GM23338 (cell line): ENCODE measurements at regions not wholly inside any gene's neighbourhood (a gene's known extent, or its start where the extent isn't known, plus 50 kb on each side); places are given as distances from the start of the nearest gene placed in this dataset.

Source experiments
- ATAC-seq: fragments of 200-7000 bp; cut with Tn5 transposase; 3 replicates; pipeline ENCODE4 v1.9.1; 2020
- DNase-seq: peaks from one replicate; pipeline ENCODE4 v3.0.0-alpha.2; 2015; ENCODE audit warnings: low spot score
- H2AFZ ChIP-seq: fragments of 200-600 bp; sonication (generic); 2 replicates; pipeline ENCODE4 v1.8.0; 2016; ENCODE audit warnings: antibody characterized with exemption, mild to moderate bottlenecking, moderate library complexity
- H3F3A ChIP-seq: fragments of 200-600 bp; sonication (generic); replicated peaks from 2 replicates; pipeline ENCODE4 v1.8.0; 2017; ENCODE audit warnings: antibody characterized with exemption, mixed run types, low read depth
- H3K27ac ChIP-seq: fragments of 200-600 bp; sonication (generic); 2 replicates; pipeline ENCODE4 v1.6.1; 2016; ENCODE audit warnings: low read depth
- H3K27me3 ChIP-seq: fragments of 200-600 bp; sonication (generic); 2 replicates; pipeline ENCODE4 v1.8.0; 2016; ENCODE audit warnings: mild to moderate bottlenecking, mixed run types, moderate library complexity; ENCODE audit not compliant: insufficient read depth
- H3K36me3 ChIP-seq: fragments of 200-600 bp; sonication (generic); 2 replicates; pipeline ENCODE4 v1.8.0; 2016; ENCODE audit warnings: mild to moderate bottlenecking; ENCODE audit not compliant: insufficient read depth
- H3K4me1 ChIP-seq: fragments of 200-600 bp; sonication (generic); 2 replicates; pipeline ENCODE4 v1.8.0; 2016; ENCODE audit warnings: mild to moderate bottlenecking, moderate library complexity; ENCODE audit not compliant: insufficient read depth
- H3K4me2 ChIP-seq: fragments of 200-600 bp; sonication (generic); 2 replicates; pipeline ENCODE4 v1.7.1; 2017; ENCODE audit warnings: mixed run types
- H3K4me3 ChIP-seq: fragments of 200-600 bp; sonication (generic); 2 replicates; pipeline ENCODE4 v1.6.1; 2016; ENCODE audit warnings: mixed run types
- H3K79me2 ChIP-seq: fragments of 200-600 bp; sonication (generic); replicated peaks from 2 replicates; pipeline ENCODE4 v1.8.0; 2017; ENCODE audit warnings: mild to moderate bottlenecking; ENCODE audit not compliant: insufficient read depth
- H3K9me2 ChIP-seq: fragments of 200-600 bp; sonication (generic); 2 replicates; pipeline ENCODE4 v1.8.0; 2017; ENCODE audit not compliant: insufficient read depth
- H4K20me1 ChIP-seq: fragments of 200-600 bp; sonication (generic); replicated peaks from 2 replicates; pipeline ENCODE4 v1.8.0; 2017; ENCODE audit warnings: mild to moderate bottlenecking; ENCODE audit not compliant: insufficient read depth
- H3K27ac Mint-ChIP-seq: 2 replicates; pipeline ENCODE4 v1.8.0; 2020; ENCODE audit warnings: inconsistent platforms, mild to moderate bottlenecking, moderate library complexity, mixed read lengths
- H3K27me3 Mint-ChIP-seq: 3 replicates; pipeline ENCODE4 v1.8.0; 2022; ENCODE audit warnings: low read depth, mild to moderate bottlenecking, moderate library complexity, mixed read lengths, inconsistent platforms; ENCODE audit not compliant: insufficient read depth, poor library complexity
- H3K36me3 Mint-ChIP-seq: 3 replicates; pipeline ENCODE4 v1.8.0; 2021; ENCODE audit warnings: low read depth, mild to moderate bottlenecking, inconsistent platforms, moderate library complexity, mixed read lengths
- H3K4me1 Mint-ChIP-seq: 3 replicates; pipeline ENCODE4 v1.8.0; 2020; ENCODE audit warnings: mild to moderate bottlenecking, inconsistent platforms, mixed read lengths
- H3K4me3 Mint-ChIP-seq: 3 replicates; pipeline ENCODE4 v1.8.0; 2021; ENCODE audit warnings: moderate library complexity, mild to moderate bottlenecking, inconsistent platforms, mixed read lengths
- H3K9me3 Mint-ChIP-seq: 3 replicates; pipeline ENCODE4 v1.8.0; 2020; ENCODE audit warnings: moderate library complexity, mild to moderate bottlenecking, inconsistent platforms, mixed read lengths
- CREB1 ChIP-seq: fragments of 250-450 bp; sonication (Bioruptor Pico); IDR thresholded peaks from 2 replicates; pipeline ENCODE4 v1.5.0; 2020; ENCODE audit warnings: low read depth, mild to moderate bottlenecking, moderate library complexity
- CTCF ChIP-seq, 2 experiments: fragments of 200-600 bp in 1 of 2; sonication (generic) in 1 of 2; conservative IDR thresholded peaks; 2 replicates each; pipeline versions ENCODE4 v1.5.1 to v1.6.1; 2016 to 2017; ENCODE audit warnings: antibody characterized with exemption in 2 of 2, low read depth in 2 of 2, mild to moderate bottlenecking in 2 of 2, moderate library complexity in 1 of 2
- ETS1 ChIP-seq: IDR thresholded peaks from 2 replicates; pipeline ENCODE4 v1.6.1; 2016; ENCODE audit warnings: antibody characterized with exemption
- EZH2 ChIP-seq: fragments of 200-600 bp; sonication (generic); IDR thresholded peaks from one replicate; pipeline ENCODE4 v1.8.0; 2017; ENCODE audit warnings: antibody characterized with exemption, mild to moderate bottlenecking, low read depth; ENCODE audit not compliant: unreplicated experiment
- EZH2phosphoT487 ChIP-seq: fragments of 200-600 bp; sonication (generic); IDR thresholded peaks from one replicate; pipeline ENCODE4 v1.8.1; 2018; ENCODE audit warnings: antibody characterized with exemption; ENCODE audit not compliant: unreplicated experiment
- JUNB ChIP-seq: IDR thresholded peaks from one replicate; pipeline ENCODE4 v1.6.1; 2016; ENCODE audit warnings: antibody characterized with exemption; ENCODE audit not compliant: unreplicated experiment
- NANOG ChIP-seq: IDR thresholded peaks from 2 replicates; pipeline ENCODE4 v1.6.1; 2016; ENCODE audit warnings: antibody characterized with exemption, borderline replicate concordance
- POLR2AphosphoS5 ChIP-seq: IDR thresholded peaks from 2 replicates; pipeline ENCODE4 v1.6.1; 2016; ENCODE audit warnings: antibody characterized with exemption, low read depth
- REST ChIP-seq: IDR thresholded peaks from one replicate; pipeline ENCODE4 v1.6.1; 2018; ENCODE audit warnings: antibody characterized with exemption; ENCODE audit not compliant: unreplicated experiment
- STAT1 ChIP-seq: IDR thresholded peaks from one replicate; pipeline ENCODE4 v1.6.1; 2016; ENCODE audit warnings: antibody characterized with exemption; ENCODE audit not compliant: unreplicated experiment
- ZNF114 ChIP-seq: fragments of 250-450 bp; sonication (Bioruptor Pico); IDR thresholded peaks from 2 replicates; pipeline ENCODE4 v1.5.0; 2020; ENCODE audit warnings: mild to moderate bottlenecking, moderate library complexity
- ZNF331 ChIP-seq: fragments of 250-450 bp; sonication (Bioruptor Pico); IDR thresholded peaks from 2 replicates; pipeline ENCODE4 v1.5.0; 2020; ENCODE audit warnings: low read depth, mild to moderate bottlenecking, moderate library complexity
- ZNF462 ChIP-seq: fragments of 250-450 bp; sonication (Bioruptor Pico); IDR thresholded peaks from 2 replicates; pipeline ENCODE4 v1.5.0; 2020; ENCODE audit warnings: mild to moderate bottlenecking, moderate library complexity

GRCh38 chrX:96389281-96390047 is 295.2 kb upstream of the DIAPH2 start:
- H3K9me2 ChIP-seq = no peaks in the 10 kb centered on the region
- Mint-ChIP-seq H3K36me3 (no peaks in the 10 kb centered on the region), H3K9me3 (no peaks in the 10 kb centered on the region), H3K4me3 (no peak overlapping the region), H3K27me3 (peaks cover 3% of the 10 kb centered on the region), H3K4me1 (no peaks in the 10 kb centered on the region), H3K27ac (no peak overlapping the region)
- ATAC-seq (no peak), DNase-seq (no peak)
- H3K4me1 ChIP-seq = no peaks in the 10 kb centered on the region
- no peaks in the 10 kb centered on the region for H3F3A ChIP-seq
- no peaks in the 10 kb centered on the region for H3K79me2 ChIP-seq
- TF ChIP-seq JUNB = no peak
- TF ChIP-seq EZH2 = no peak
- no peak for TF ChIP-seq CTCF (conservative IDR thresholded peaks at IDR 0.05; ENCODE audit: low read depth in 2 of 2)
- no peak for TF ChIP-seq REST
- TF ChIP-seq ZNF114 (CRISPR knock-in tag) = no peak
- no peak for TF ChIP-seq STAT1
- no peak for TF ChIP-seq ETS1
- TF ChIP-seq CREB1 = no peak
- no peak for TF ChIP-seq POLR2AphosphoS5
- no peak for TF ChIP-seq ZNF462 (CRISPR knock-in tag)
- TF ChIP-seq ZNF331 = no peak
- TF ChIP-seq EZH2phosphoT487 = no peak
- TF ChIP-seq NANOG = no peak
- no peak overlapping the region for H3K4me3 ChIP-seq
- no peak overlapping the region for H3K4me2 ChIP-seq
- H4K20me1 ChIP-seq = no peaks in the 10 kb centered on the region
- H3K27ac ChIP-seq = no peak overlapping the region
- no peaks in the 10 kb centered on the region for H3K27me3 ChIP-seq
- H2AFZ ChIP-seq = no peak overlapping the region
- H3K36me3 ChIP-seq = no peaks in the 10 kb centered on the region
